Type B pancreatic cell (in vitro differentiated cells): ENCODE measurements at regions not wholly inside any gene's neighbourhood (a gene's known extent, or its start where the extent isn't known, plus 50 kb on each side); places are given as distances from the start of the nearest gene placed in this dataset.
"Not testable (repeated sequence)": the region's sequence is repeated elsewhere in the genome, so short reads cannot be mapped to it uniquely, and the experiment has no call there.

Experiments
- DNase-seq: peaks from one replicate; pipeline ENCODE4 v3.0.0; 2021; ENCODE audit warnings: mixed read lengths; ENCODE audit not compliant: unreplicated experiment; ENCODE audit errors: extremely low spot score
- H3K27ac Mint-ChIP-seq: 2 replicates; pipeline ENCODE4 v1.8.0; 2021; ENCODE audit warnings: mild to moderate bottlenecking, mixed read lengths
- H3K27me3 Mint-ChIP-seq: 2 replicates; pipeline ENCODE4 v1.8.0; 2021; ENCODE audit warnings: mixed read lengths
- H3K36me3 Mint-ChIP-seq: 2 replicates; pipeline ENCODE4 v1.8.0; 2021; ENCODE audit warnings: mixed read lengths
- H3K4me1 Mint-ChIP-seq: one replicate; pipeline ENCODE4 v1.8.0; 2021; ENCODE audit warnings: mixed read lengths; ENCODE audit not compliant: unreplicated experiment
- H3K4me3 Mint-ChIP-seq: 2 replicates; pipeline ENCODE4 v1.8.0; 2021; ENCODE audit warnings: mild to moderate bottlenecking, mixed read lengths
- H3K9me3 Mint-ChIP-seq: 2 replicates; pipeline ENCODE4 v1.8.0; 2021; ENCODE audit warnings: mixed read lengths
- CTCF ChIP-seq: fragments of 200-600 bp; sonication (generic); conservative IDR thresholded peaks from 2 replicates; pipeline ENCODE4 v1.5.0; 2021; ENCODE audit warnings: antibody characterized with exemption, mild to moderate bottlenecking

- Mint-ChIP-seq H3K9me3 (peaks cover 8% of the 10 kb centered on the region), H3K27me3 (peaks cover 17% of the 10 kb centered on the region), H3K4me1 (peaks cover 12% of the 10 kb centered on the region), H3K27ac (no peak overlapping the region), H3K36me3 (peaks cover 3% of the 10 kb centered on the region), H3K4me3 (no peak overlapping the region)
- DNase-seq = no peak
- TF ChIP-seq CTCF = no peak
Measured at GRCh38 chr20:48124181-48124782, 339.0 kb upstream of the SULF2 start.

DNA sequence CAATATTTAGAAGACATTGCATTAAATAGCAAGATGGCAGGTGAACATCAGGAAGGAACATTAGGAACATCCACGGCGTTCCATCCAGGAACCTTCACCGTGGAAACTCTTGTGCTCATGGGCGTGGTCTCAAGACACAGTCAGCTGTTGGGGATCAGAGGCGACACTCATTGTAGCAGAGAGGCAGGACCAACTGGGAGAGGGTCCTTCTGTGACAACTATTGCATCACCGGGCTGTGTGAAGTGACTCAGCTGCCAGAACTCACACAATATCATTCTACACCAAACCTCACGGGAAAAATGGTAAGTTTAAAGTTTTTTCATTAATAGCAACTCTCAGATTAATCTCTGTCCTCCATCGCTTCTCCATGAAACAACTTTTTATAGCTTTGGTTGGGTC, 334.8 kb upstream of the SULF2 start:
- H3K4me3 Mint-ChIP-seq = no peak overlapping the region
- peaks cover 8% of the 10 kb centered on the region for H3K9me3 Mint-ChIP-seq
- no peak for TF ChIP-seq CTCF
- H3K4me1 Mint-ChIP-seq = peaks cover 6% of the 10 kb centered on the region
- no peak overlapping the region for H3K27ac Mint-ChIP-seq
- peaks cover 13% of the 10 kb centered on the region for H3K27me3 Mint-ChIP-seq
- peaks cover 3% of the 10 kb centered on the region for H3K36me3 Mint-ChIP-seq
- DNase-seq = no peak

- not testable (repeated sequence) for DNase-seq, H3K27ac Mint-ChIP-seq, H3K36me3 Mint-ChIP-seq, H3K9me3 Mint-ChIP-seq, H3K4me1 Mint-ChIP-seq, H3K4me3 Mint-ChIP-seq
- H3K27me3 Mint-ChIP-seq = peaks cover 16% of the 10 kb centered on the region
Measured at GRCh38 chr20:48119389-48119788, 334.1 kb upstream of the SULF2 start.

- no peak for DNase-seq
Measured at GRCh38 chr20:48115502-48115901, 330.2 kb upstream of the SULF2 start.

GRCh38 chr20:48107560-48107959, 322.3 kb upstream of the SULF2 start:
- H3K27ac Mint-ChIP-seq = no peak overlapping the region
- peaks cover 19% of the 10 kb centered on the region for H3K4me1 Mint-ChIP-seq
- H3K36me3 Mint-ChIP-seq = no peaks in the 10 kb centered on the region
- no peak for TF ChIP-seq CTCF
- H3K9me3 Mint-ChIP-seq = no peaks in the 10 kb centered on the region
- H3K4me3 Mint-ChIP-seq = no peak overlapping the region
- peaks cover 5% of the 10 kb centered on the region for H3K27me3 Mint-ChIP-seq
- DNase-seq = no peak

More at GRCh38 chr20:48115502-48115901, 330.2 kb upstream of the SULF2 start:
- no peak for TF ChIP-seq CTCF
- Mint-ChIP-seq H3K27ac (no peak overlapping the region), H3K4me1 (peaks cover 7% of the 10 kb centered on the region), H3K36me3 (no peaks in the 10 kb centered on the region), H3K27me3 (peaks cover 8% of the 10 kb centered on the region), H3K4me3 (no peak overlapping the region), H3K9me3 (no peaks in the 10 kb centered on the region)

DNA sequence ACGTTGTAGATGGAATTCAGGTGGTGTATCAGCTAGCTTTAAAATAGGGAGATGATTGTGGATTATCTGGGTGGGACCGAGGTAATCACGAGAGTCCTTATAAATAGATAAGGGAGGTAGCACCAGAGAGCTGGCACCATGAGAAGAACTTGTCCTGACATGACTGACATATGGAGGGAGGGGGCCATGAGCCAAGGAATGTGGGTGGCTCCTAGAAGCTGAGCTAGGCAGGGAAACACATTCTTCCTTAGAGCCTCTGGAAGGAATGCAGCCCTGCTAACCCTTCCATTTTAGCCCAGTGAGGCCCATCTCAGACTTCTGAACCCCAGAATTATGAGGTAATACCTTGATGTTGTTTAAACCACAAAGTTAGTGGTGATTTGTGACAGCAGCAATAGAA, 321.1 kb upstream of the SULF2 start:
- Mint-ChIP-seq H3K27ac (no peak overlapping the region), H3K36me3 (no peaks in the 10 kb centered on the region), H3K9me3 (no peaks in the 10 kb centered on the region), H3K4me3 (no peak overlapping the region), H3K27me3 (peaks cover 3% of the 10 kb centered on the region), H3K4me1 (peaks cover 19% of the 10 kb centered on the region)
- DNase-seq = no peak
- no peak for TF ChIP-seq CTCF
